GM23248 (cell line): ENCODE measurements at regions not wholly inside any gene's neighbourhood (a gene's known extent, or its start where the extent isn't known, plus 50 kb on each side); places are given as distances from the start of the nearest gene placed in this dataset.

Experiments
- EZH2 ChIP-seq: fragments of 200-600 bp; sonication (generic); IDR thresholded peaks from 2 replicates; pipeline ENCODE4 v1.6.1; 2018; ENCODE audit warnings: antibody characterized with exemption, mild to moderate bottlenecking; ENCODE audit not compliant: insufficient read depth, poor library complexity, severe bottlenecking
- EZH2phosphoT487 ChIP-seq: fragments of 200-600 bp; sonication (generic); IDR thresholded peaks from 2 replicates; pipeline ENCODE4 v1.6.1; 2018; ENCODE audit warnings: antibody characterized with exemption, moderate library complexity, mild to moderate bottlenecking, low read depth; ENCODE audit not compliant: insufficient read depth

GRCh38 chr16:51439271-51439670 is 288.2 kb upstream of the SALL1 start:
- TF ChIP-seq EZH2 (no peak), EZH2phosphoT487 (no peak)
